Liver (tissue), 3 donors: ENCODE measurements at regions not wholly inside any gene's neighbourhood (a gene's known extent, or its start where the extent isn't known, plus 50 kb on each side); places are given as distances from the start of the nearest gene placed in this dataset.

ENCODE experiments used
- ATF3 ChIP-seq: IDR thresholded peaks from 2 replicates; pipeline ENCODE4 v1.6.1; 2016; ENCODE audit warnings: antibody characterized with exemption
- CTCF ChIP-seq: fragments of 150-350 bp; IDR thresholded peaks from 2 replicates; pipeline ENCODE4 v1.5.1; 2017; ENCODE audit warnings: improper control_type of control experiment, low read depth, low read length; ENCODE audit not compliant: missing input control
- GABPA ChIP-seq, 2 donors: IDR thresholded peaks in 1 of 2; conservative IDR thresholded peaks in 1 of 2; 2 replicates each; pipeline ENCODE4 v1.6.1; 2016; ENCODE audit warnings: antibody characterized with exemption in 2 of 2, mild to moderate bottlenecking in 1 of 2, moderate library complexity in 1 of 2
- RAD21 ChIP-seq, 2 donors: IDR thresholded peaks; 2 replicates each; pipeline ENCODE4 v1.6.1; 2016; ENCODE audit warnings: antibody characterized with exemption in 2 of 2, mild to moderate bottlenecking in 2 of 2
- SP1 ChIP-seq: IDR thresholded peaks from 2 replicates; pipeline ENCODE4 v1.6.1; 2018; ENCODE audit warnings: antibody characterized with exemption, mild to moderate bottlenecking
- TAF1 ChIP-seq: conservative IDR thresholded peaks from 2 replicates; pipeline ENCODE4 v1.6.1; 2016; ENCODE audit warnings: antibody characterized with exemption, mild to moderate bottlenecking
- YY1 ChIP-seq: IDR thresholded peaks from 2 replicates; pipeline ENCODE4 v1.6.1; 2016; ENCODE audit warnings: antibody characterized with exemption, mild to moderate bottlenecking
- ZBTB33 ChIP-seq: IDR thresholded peaks from 2 replicates; pipeline ENCODE4 v1.6.1; 2016; ENCODE audit warnings: antibody characterized with exemption
- donor health status: healthy.
- donor health status: healthy.

GRCh38 chr11:11789735-11790369 lies 51.9 kb upstream of the USP47 start:
- TF ChIP-seq CTCF (peak; percentile 63), GABPA (IDR thresholded peaks at IDR 0.05 in 1 of 2, conservative IDR thresholded peaks at IDR 0.05 in 1 of 2) (no peak), TAF1 (no peak), SP1 (no peak), YY1 (no peak), RAD21 (IDR thresholded peaks at IDR 0.05) (peak; percentile 74 to 82), ZBTB33 (no peak), ATF3 (no peak)
